OCI-LY1 (cell line): ENCODE measurements at regions not wholly inside any gene's neighbourhood (a gene's known extent, or its start where the extent isn't known, plus 50 kb on each side); places are given as distances from the start of the nearest gene placed in this dataset.

Source experiments
- H2AFZ ChIP-seq: fragments of 200-600 bp; sonication (generic), shearing (Covaris generic); 2 replicates; pipeline ENCODE4 v1.6.0; 2014; ENCODE audit warnings: antibody characterized with exemption, mild to moderate bottlenecking, low read length
- H3F3A ChIP-seq: fragments of 200-600 bp; sonication (generic), shearing (Covaris generic); 2 replicates; pipeline ENCODE4 v1.6.0; 2014; ENCODE audit warnings: mild to moderate bottlenecking, antibody characterized with exemption, low read length, moderate library complexity; ENCODE audit not compliant: insufficient read depth
- H3K27ac ChIP-seq: fragments of 200-600 bp; sonication (generic); 2 replicates; pipeline ENCODE4 v1.5.1; 2014; ENCODE audit warnings: low read length, mixed run types, mild to moderate bottlenecking, low read depth; ENCODE audit not compliant: poor library complexity, severe bottlenecking
- H3K27me3 ChIP-seq: fragments of 200-600 bp; sonication (generic); 2 replicates; pipeline ENCODE4 v1.6.0; 2014; ENCODE audit warnings: antibody characterized with exemption, mild to moderate bottlenecking, low read length, moderate library complexity; ENCODE audit not compliant: insufficient read depth
- H3K36me3 ChIP-seq: fragments of 200-600 bp; sonication (generic); 2 replicates; pipeline ENCODE4 v1.6.1; 2014; ENCODE audit warnings: mild to moderate bottlenecking, antibody characterized with exemption, low read length, moderate library complexity, mixed read lengths; ENCODE audit not compliant: insufficient read depth
- H3K4me1 ChIP-seq: fragments of 200-600 bp; sonication (generic); 2 replicates; pipeline ENCODE4 v1.5.1; 2014; ENCODE audit warnings: mild to moderate bottlenecking, low read length, moderate library complexity; ENCODE audit not compliant: insufficient read depth, severe bottlenecking
- H3K4me2 ChIP-seq: fragments of 200-600 bp; sonication (generic), shearing (Covaris generic); 2 replicates; pipeline ENCODE4 v1.6.1; 2014; ENCODE audit warnings: low read length
- H3K4me3 ChIP-seq: fragments of 200-600 bp; sonication (generic); 2 replicates; pipeline ENCODE4 v1.5.1; 2014; ENCODE audit warnings: low read length, low read depth, mild to moderate bottlenecking, mixed read lengths; ENCODE audit not compliant: poor library complexity, severe bottlenecking
- H3K79me2 ChIP-seq: fragments of 200-600 bp; shearing (Covaris generic); 2 replicates; pipeline ENCODE4 v1.6.1; 2016; ENCODE audit warnings: mixed run types, low read length, mixed read lengths; ENCODE audit not compliant: insufficient read depth
- H3K9ac ChIP-seq: fragments of 200-600 bp; sonication (generic), shearing (Covaris generic); 2 replicates; pipeline ENCODE4 v1.6.1; 2014; ENCODE audit warnings: mild to moderate bottlenecking, low read length, mixed read lengths
- H3K9me2 ChIP-seq: fragments of 200-600 bp; sonication (generic), shearing (Covaris generic); 2 replicates; pipeline ENCODE4 v1.6.1; 2014; ENCODE audit warnings: low read depth, mild to moderate bottlenecking, low read length, mixed read lengths
- H3K9me3 ChIP-seq: fragments of 200-600 bp; shearing (Covaris generic); 2 replicates; pipeline ENCODE4 v1.6.1; 2014; ENCODE audit warnings: low read length, mixed read lengths
- H4K20me1 ChIP-seq: fragments of 200-600 bp; sonication (generic), shearing (Covaris generic); 2 replicates; pipeline ENCODE4 v1.6.0; 2016; ENCODE audit warnings: mild to moderate bottlenecking, low read length; ENCODE audit not compliant: insufficient read depth
- CTCF ChIP-seq: fragments of 200-600 bp; sonication (generic), shearing (Covaris generic); IDR thresholded peaks from 2 replicates; pipeline ENCODE4 v1.5.1; 2017; ENCODE audit warnings: mild to moderate bottlenecking, antibody characterized with exemption, low read length, moderate library complexity, mixed read lengths
- EZH2 ChIP-seq: fragments of 200-600 bp; sonication (generic), shearing (Covaris generic); IDR thresholded peaks from 2 replicates; pipeline ENCODE4 v1.8.0; 2017; ENCODE audit warnings: borderline replicate concordance, mixed run types, mild to moderate bottlenecking, antibody characterized with exemption, low read length, moderate library complexity, mixed read lengths

- Histone ChIP-seq H3K4me3 (no peak overlapping the region), H3K4me1 (no peaks in the 10 kb centered on the region), H3K36me3 (no peaks in the 10 kb centered on the region), H3F3A (no peaks in the 10 kb centered on the region), H3K27ac (no peak overlapping the region), H3K79me2 (no peaks in the 10 kb centered on the region), H3K27me3 (no peaks in the 10 kb centered on the region), H4K20me1 (no peaks in the 10 kb centered on the region), H3K9me2 (no peaks in the 10 kb centered on the region), H3K9me3 (no peaks in the 10 kb centered on the region), H3K9ac (no peak overlapping the region), H2AFZ (no peak overlapping the region), H3K4me2 (no peak overlapping the region)
- TF ChIP-seq CTCF (no peak), EZH2 (no peak)
Observed at GRCh38 chr5:28703651-28704260, 1665.4 kb upstream of the CDH9 start.

- Histone ChIP-seq H3K4me2 (no peak overlapping the region), H2AFZ (no peak overlapping the region), H3K9ac (no peak overlapping the region), H3K79me2 (no peaks in the 10 kb centered on the region), H3K27me3 (no peaks in the 10 kb centered on the region), H4K20me1 (no peaks in the 10 kb centered on the region), H3K36me3 (no peaks in the 10 kb centered on the region), H3F3A (no peaks in the 10 kb centered on the region), H3K4me1 (no peaks in the 10 kb centered on the region), H3K4me3 (no peak overlapping the region), H3K27ac (no peak overlapping the region), H3K9me3 (no peaks in the 10 kb centered on the region), H3K9me2 (no peaks in the 10 kb centered on the region)
- no peak for TF ChIP-seq EZH2
- TF ChIP-seq CTCF, result no peak
Observed at GRCh38 chr5:28691526-28691925, 1653.1 kb upstream of the CDH9 start.

GRCh38 chr5:28685794-28686193 is 1647.4 kb upstream of the CDH9 start:
- TF ChIP-seq EZH2 (no peak), CTCF (no peak)
- H3K9ac ChIP-seq, result no peak overlapping the region
- no peaks in the 10 kb centered on the region for H3K9me3 ChIP-seq
- no peak overlapping the region for H2AFZ ChIP-seq
- H3K4me3 ChIP-seq, result no peak overlapping the region
- H3K27ac ChIP-seq, result no peak overlapping the region
- no peaks in the 10 kb centered on the region for H3F3A ChIP-seq
- H3K9me2 ChIP-seq, result no peaks in the 10 kb centered on the region
- H3K4me2 ChIP-seq, result no peak overlapping the region
- H4K20me1 ChIP-seq, result no peaks in the 10 kb centered on the region
- no peaks in the 10 kb centered on the region for H3K79me2 ChIP-seq
- no peaks in the 10 kb centered on the region for H3K36me3 ChIP-seq
- H3K4me1 ChIP-seq, result no peaks in the 10 kb centered on the region
- no peaks in the 10 kb centered on the region for H3K27me3 ChIP-seq
